Hepatocyte (in vitro differentiated cells): ENCODE measurements at regions not wholly inside any gene's neighbourhood (a gene's known extent, or its start where the extent isn't known, plus 50 kb on each side); places are given as distances from the start of the nearest gene placed in this dataset.

ENCODE experiments used
- DNase-seq: peaks from one replicate; pipeline ENCODE4 v3.0.0-alpha.2; 2016; ENCODE audit warnings: low spot score
- H2AFZ ChIP-seq: fragments of 200-600 bp; sonication (generic); 2 replicates; pipeline ENCODE4 v1.6.0; 2016; ENCODE audit warnings: antibody characterized with exemption, mild to moderate bottlenecking
- H3K27ac ChIP-seq: fragments of 200-600 bp; sonication (generic); 2 replicates; pipeline ENCODE4 v1.5.1; 2016; ENCODE audit warnings: mild to moderate bottlenecking
- H3K27me3 ChIP-seq: fragments of 200-600 bp; sonication (generic); 2 replicates; pipeline ENCODE4 v1.6.1; 2016
- H3K36me3 ChIP-seq: fragments of 200-600 bp; sonication (generic); replicated peaks from 2 replicates; pipeline ENCODE4 v1.5.1; 2016; ENCODE audit warnings: low read depth; ENCODE audit not compliant: insufficient read depth
- H3K4me1 ChIP-seq: fragments of 200-600 bp; sonication (generic); 2 replicates; pipeline ENCODE4 v1.5.1; 2016; ENCODE audit warnings: mild to moderate bottlenecking, moderate library complexity; ENCODE audit not compliant: insufficient read depth
- H3K4me2 ChIP-seq: fragments of 200-600 bp; sonication (generic); 2 replicates; pipeline ENCODE4 v1.6.0; 2016
- H3K4me3 ChIP-seq: fragments of 200-600 bp; sonication (generic); 2 replicates; pipeline ENCODE4 v1.5.1; 2016; ENCODE audit warnings: mild to moderate bottlenecking
- H3K79me2 ChIP-seq: fragments of 200-600 bp; sonication (generic); 2 replicates; pipeline ENCODE4 v1.6.0; 2017; ENCODE audit warnings: mild to moderate bottlenecking
- H3K9me2 ChIP-seq: fragments of 200-600 bp; sonication (generic); replicated peaks from 2 replicates; pipeline ENCODE4 v1.6.0; 2017; ENCODE audit warnings: mild to moderate bottlenecking; ENCODE audit not compliant: insufficient read depth
- H3K9me3 ChIP-seq: fragments of 200-600 bp; sonication (generic); 2 replicates; pipeline ENCODE4 v1.5.1; 2016; ENCODE audit warnings: low read depth, mild to moderate bottlenecking
- H4K20me1 ChIP-seq: fragments of 200-600 bp; sonication (generic); 2 replicates; pipeline ENCODE4 v1.6.0; 2016; ENCODE audit warnings: mild to moderate bottlenecking; ENCODE audit not compliant: insufficient read depth, poor library complexity, severe bottlenecking
- CTCF ChIP-seq: fragments of 200-600 bp; sonication (generic); IDR thresholded peaks from 2 replicates; pipeline ENCODE4 v1.5.1; 2016; ENCODE audit warnings: antibody characterized with exemption, mild to moderate bottlenecking; ENCODE audit not compliant: poor library complexity
- EZH2 ChIP-seq: fragments of 200-600 bp; sonication (generic); IDR thresholded peaks from 2 replicates; pipeline ENCODE4 v1.6.1; 2016; ENCODE audit warnings: antibody characterized with exemption, mild to moderate bottlenecking, borderline replicate concordance
- EZH2phosphoT487 ChIP-seq: fragments of 200-600 bp; sonication (generic); IDR thresholded peaks from one replicate; pipeline ENCODE4 v1.6.1; 2018; ENCODE audit warnings: antibody characterized with exemption, mild to moderate bottlenecking, low read depth, moderate library complexity; ENCODE audit not compliant: unreplicated experiment, severe bottlenecking
- whole genome bisulfite sequencing: methylation state at CpG from one replicate; pipeline ENCODE4 v1.1.6; 2016; ENCODE audit warnings: low lambda C conversion rate; ENCODE audit errors: missing lambda C conversion rate; 5-methylcytosine and 5-hydroxymethylcytosine counted together

GRCh38 chr7:121493553-121493952, 97.4 kb upstream of the FAM3C start:
- H3K36me3 ChIP-seq, result no peaks in the 10 kb centered on the region
- peaks cover 6% of the 10 kb centered on the region for H3K9me3 ChIP-seq
- WGBS, result 76% methylated on average over 1 of the region's 1 CpG
- peaks cover 55% of the 10 kb centered on the region for H3K79me2 ChIP-seq
- H3K4me1 ChIP-seq, result peaks cover 3% of the 10 kb centered on the region
- H3K4me2 ChIP-seq, result no peak overlapping the region
- TF ChIP-seq EZH2phosphoT487, result no peak
- no peak for TF ChIP-seq CTCF
- TF ChIP-seq EZH2, result no peak
- H4K20me1 ChIP-seq, result no peaks in the 10 kb centered on the region
- no peaks in the 10 kb centered on the region for H3K9me2 ChIP-seq
- H3K4me3 ChIP-seq, result no peak overlapping the region
- no peak overlapping the region for H2AFZ ChIP-seq
- no peak for DNase-seq
- no peak overlapping the region for H3K27ac ChIP-seq
- H3K27me3 ChIP-seq, result no peaks in the 10 kb centered on the region

- WGBS, result 94% methylated on average over 5 of the region's 5 CpGs
- Histone ChIP-seq H3K27ac (no peak overlapping the region), H4K20me1 (no peaks in the 10 kb centered on the region)
Measured at GRCh38 chr7:121490309-121490708, 94.2 kb upstream of the FAM3C start.

GRCh38 chr7:121489440-121489839, 93.3 kb upstream of the FAM3C start:
- WGBS, result 96% methylated on average over 2 of the region's 2 CpGs
- H3K27me3 ChIP-seq, result no peaks in the 10 kb centered on the region
- peaks cover 31% of the 10 kb centered on the region for H3K79me2 ChIP-seq
- H3K36me3 ChIP-seq, result no peaks in the 10 kb centered on the region
- H2AFZ ChIP-seq, result no peak overlapping the region
- TF ChIP-seq EZH2phosphoT487, result no peak
- TF ChIP-seq EZH2, result no peak
- TF ChIP-seq CTCF, result no peak
- H3K9me2 ChIP-seq, result no peaks in the 10 kb centered on the region
- DNase-seq, result no peak
- no peaks in the 10 kb centered on the region for H3K9me3 ChIP-seq
- H3K27ac ChIP-seq, result no peak overlapping the region
- H3K4me2 ChIP-seq, result no peak overlapping the region
- H3K4me3 ChIP-seq, result no peak overlapping the region
- H4K20me1 ChIP-seq, result no peaks in the 10 kb centered on the region
- H3K4me1 ChIP-seq, result no peaks in the 10 kb centered on the region

More at GRCh38 chr7:121490309-121490708, 94.2 kb upstream of the FAM3C start:
- H3K9me2 ChIP-seq, result no peaks in the 10 kb centered on the region
- H3K4me3 ChIP-seq, result no peak overlapping the region
- no peak overlapping the region for H2AFZ ChIP-seq
- peaks cover 36% of the 10 kb centered on the region for H3K79me2 ChIP-seq
- no peaks in the 10 kb centered on the region for H3K27me3 ChIP-seq
- no peaks in the 10 kb centered on the region for H3K9me3 ChIP-seq
- no peak overlapping the region for H3K4me2 ChIP-seq
- no peak for DNase-seq
- H3K36me3 ChIP-seq, result no peaks in the 10 kb centered on the region
- no peak for TF ChIP-seq EZH2phosphoT487
- no peak for TF ChIP-seq CTCF
- TF ChIP-seq EZH2, result no peak
- no peaks in the 10 kb centered on the region for H3K4me1 ChIP-seq
